Peyer's patch (tissue), 4 donors: ENCODE measurements at regions not wholly inside any gene's neighbourhood (a gene's known extent, or its start where the extent isn't known, plus 50 kb on each side); places are given as distances from the start of the nearest gene placed in this dataset.

Source experiments
- POLR2A ChIP-seq, 2 donors: fragments of 450-650 bp; IDR thresholded peaks; one replicate each; pipeline ENCODE4 v1.5.1; 2017; ENCODE audit warnings: antibody characterized with exemption in 2 of 2, mild to moderate bottlenecking in 2 of 2, moderate library complexity in 2 of 2
- TF ChIP-seq, protein P1 (sequence below), 6 experiments: fragments of 450-650 bp in 4 of 6; fragments of 200-600 bp in 2 of 6; sonication (generic) in 1 of 6; IDR thresholded peaks; one replicate each; pipeline ENCODE4 v1.5.1; 2017 to 2019; ENCODE audit warnings: antibody characterized with exemption in 6 of 6, mild to moderate bottlenecking in 3 of 6, moderate library complexity in 1 of 6

DNA sequence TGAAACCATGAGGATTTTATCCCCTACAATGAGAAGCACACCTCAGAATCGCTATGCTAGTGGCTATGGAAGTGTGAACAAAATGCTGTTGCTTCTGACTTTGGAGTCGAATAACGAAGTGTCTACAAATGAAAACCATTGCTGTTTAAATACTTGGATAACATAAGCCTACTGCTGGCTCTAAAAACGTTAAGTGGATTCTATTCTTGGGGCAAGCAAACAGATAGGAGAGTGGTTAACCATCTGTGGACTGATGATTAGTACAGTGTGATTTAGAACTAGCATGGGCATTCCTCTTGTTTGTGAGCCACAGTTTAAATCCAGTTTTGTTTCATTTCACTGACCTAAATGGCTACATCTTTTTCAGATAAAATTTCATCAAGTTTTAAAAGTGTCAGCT, 109.7 kb upstream of the PNPLA4 start:
- no peak for TF ChIP-seq POLR2A (IDR thresholded peaks at IDR 0.05)
- TF ChIP-seq, protein P1, sequence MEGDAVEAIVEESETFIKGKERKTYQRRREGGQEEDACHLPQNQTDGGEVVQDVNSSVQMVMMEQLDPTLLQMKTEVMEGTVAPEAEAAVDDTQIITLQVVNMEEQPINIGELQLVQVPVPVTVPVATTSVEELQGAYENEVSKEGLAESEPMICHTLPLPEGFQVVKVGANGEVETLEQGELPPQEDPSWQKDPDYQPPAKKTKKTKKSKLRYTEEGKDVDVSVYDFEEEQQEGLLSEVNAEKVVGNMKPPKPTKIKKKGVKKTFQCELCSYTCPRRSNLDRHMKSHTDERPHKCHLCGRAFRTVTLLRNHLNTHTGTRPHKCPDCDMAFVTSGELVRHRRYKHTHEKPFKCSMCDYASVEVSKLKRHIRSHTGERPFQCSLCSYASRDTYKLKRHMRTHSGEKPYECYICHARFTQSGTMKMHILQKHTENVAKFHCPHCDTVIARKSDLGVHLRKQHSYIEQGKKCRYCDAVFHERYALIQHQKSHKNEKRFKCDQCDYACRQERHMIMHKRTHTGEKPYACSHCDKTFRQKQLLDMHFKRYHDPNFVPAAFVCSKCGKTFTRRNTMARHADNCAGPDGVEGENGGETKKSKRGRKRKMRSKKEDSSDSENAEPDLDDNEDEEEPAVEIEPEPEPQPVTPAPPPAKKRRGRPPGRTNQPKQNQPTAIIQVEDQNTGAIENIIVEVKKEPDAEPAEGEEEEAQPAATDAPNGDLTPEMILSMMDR (IDR thresholded peaks at IDR 0.05), result no peak
